SK-N-SH treated with all-trans-retinoic acid at 6 μM for 48 hours (cell line): ENCODE measurements at regions not wholly inside any gene's neighbourhood (a gene's known extent, or its start where the extent isn't known, plus 50 kb on each side); places are given as distances from the start of the nearest gene placed in this dataset.

Experiments used
- ATAC-seq: fragments of 200-7000 bp; cut with Tn5 transposase; 3 replicates; pipeline ENCODE4 v1.9.1; 2020; ENCODE audit warnings: mild to moderate bottlenecking, moderate library complexity
- ARNTL ChIP-seq: fragments of 450-650 bp; formaldehyde crosslinking; IDR thresholded peaks from 2 replicates; pipeline ENCODE4 v1.5.0; 2020; ENCODE audit warnings: low read depth, mild to moderate bottlenecking, moderate library complexity, borderline replicate concordance
- BACH2 ChIP-seq: fragments of 250-450 bp; sonication (Bioruptor Pico); IDR thresholded peaks from 2 replicates; pipeline ENCODE4 v1.9.0; 2021; ENCODE audit warnings: mild to moderate bottlenecking, borderline replicate concordance
- CREB5 ChIP-seq: fragments of 250-450 bp; sonication (Bioruptor Pico); IDR thresholded peaks from 2 replicates; pipeline ENCODE4 v1.5.1; 2020; ENCODE audit warnings: low read depth, mild to moderate bottlenecking, moderate library complexity
- CSDC2 ChIP-seq: fragments of 250-450 bp; sonication (Bioruptor Pico); IDR thresholded peaks from 2 replicates; pipeline ENCODE4 v1.5.0; 2020; ENCODE audit warnings: mild to moderate bottlenecking, moderate library complexity
- CSRNP3 ChIP-seq: fragments of 250-450 bp; sonication (Bioruptor Pico); IDR thresholded peaks from 2 replicates; pipeline ENCODE4 v1.5.1; 2021; ENCODE audit warnings: mild to moderate bottlenecking, moderate library complexity
- ESRRG ChIP-seq: fragments of 250-450 bp; sonication (Bioruptor Pico); IDR thresholded peaks from 2 replicates; pipeline ENCODE4 v1.6.1; 2021; ENCODE audit warnings: mild to moderate bottlenecking
- GLIS3 ChIP-seq: fragments of 250-450 bp; sonication (Bioruptor Pico); IDR thresholded peaks from 2 replicates; pipeline ENCODE4 v1.5.0; 2020; ENCODE audit warnings: mild to moderate bottlenecking, moderate library complexity
- ISL1 ChIP-seq: fragments of 250-450 bp; sonication (Bioruptor Pico); IDR thresholded peaks from 2 replicates; pipeline ENCODE4 v2.1.2; 2022; ENCODE audit warnings: mild to moderate bottlenecking, moderate library complexity
- OSR1 ChIP-seq: fragments of 250-450 bp; sonication (Bioruptor Pico); IDR thresholded peaks from 2 replicates; pipeline ENCODE4 v1.8.0; 2022; ENCODE audit warnings: moderate library complexity, mild to moderate bottlenecking, inconsistent platforms
- POU6F1 ChIP-seq: fragments of 250-450 bp; sonication (Bioruptor Pico); IDR thresholded peaks from 2 replicates; pipeline ENCODE4 v1.8.0; 2021; ENCODE audit warnings: low read depth, mild to moderate bottlenecking, moderate library complexity, borderline replicate concordance
- SNAI2 ChIP-seq: fragments of 250-450 bp; sonication (Bioruptor Pico); IDR thresholded peaks from 2 replicates; pipeline ENCODE4 v1.5.0; 2020; ENCODE audit warnings: mild to moderate bottlenecking, moderate library complexity
- TCF4 ChIP-seq: fragments of 250-450 bp; sonication (Bioruptor Pico); IDR thresholded peaks from 2 replicates; pipeline ENCODE4 v1.8.0; 2021; ENCODE audit warnings: mild to moderate bottlenecking, moderate library complexity, borderline replicate concordance
- TOX ChIP-seq: fragments of 250-450 bp; sonication (Bioruptor Pico); IDR thresholded peaks from 2 replicates; pipeline ENCODE4 v1.8.0; 2021; ENCODE audit warnings: mild to moderate bottlenecking, moderate library complexity, borderline replicate concordance
- TSHZ2 ChIP-seq: fragments of 250-450 bp; sonication (Bioruptor Pico); IDR thresholded peaks from 2 replicates; pipeline ENCODE4 v1.5.0; 2020; ENCODE audit warnings: mild to moderate bottlenecking, moderate library complexity
- ZC3H10 ChIP-seq: fragments of 250-450 bp; sonication (Bioruptor Pico); IDR thresholded peaks from 2 replicates; pipeline ENCODE4 v1.5.1; 2021; ENCODE audit warnings: mild to moderate bottlenecking, moderate library complexity
- ZFP3 ChIP-seq: fragments of 250-450 bp; sonication (Bioruptor Pico); IDR thresholded peaks from 2 replicates; pipeline ENCODE4 v1.5.0; 2020; ENCODE audit warnings: mild to moderate bottlenecking, moderate library complexity
- ZFP30 ChIP-seq: fragments of 450-650 bp; formaldehyde crosslinking; IDR thresholded peaks from 2 replicates; pipeline ENCODE4 v1.5.0; 2022; ENCODE audit warnings: mild to moderate bottlenecking, moderate library complexity
- ZNF565 ChIP-seq: fragments of 450-650 bp; formaldehyde crosslinking; conservative IDR thresholded peaks from 2 replicates; pipeline ENCODE4 v1.5.0; 2020; ENCODE audit warnings: low read depth, mild to moderate bottlenecking, moderate library complexity
- ZNF70 ChIP-seq: fragments of 450-650 bp; formaldehyde crosslinking; IDR thresholded peaks from 2 replicates; pipeline ENCODE4 v1.5.0; 2020; ENCODE audit warnings: mild to moderate bottlenecking, moderate library complexity
- ZNF8 ChIP-seq: fragments of 450-650 bp; formaldehyde crosslinking; IDR thresholded peaks from 2 replicates; pipeline ENCODE4 v1.5.0; 2020; ENCODE audit warnings: mild to moderate bottlenecking, moderate library complexity

- ATAC-seq: no peak
- TF ChIP-seq TSHZ2 (CRISPR knock-in tag): no peak
- TF ChIP-seq ZNF565: no peak
- TF ChIP-seq ISL1 (CRISPR knock-in tag): no peak
- TF ChIP-seq CSRNP3 (CRISPR knock-in tag): no peak
- TF ChIP-seq CSDC2 (CRISPR knock-in tag): no peak
- no peak for TF ChIP-seq ZNF8
- no peak for TF ChIP-seq POU6F1 (CRISPR knock-in tag)
- no peak for TF ChIP-seq SNAI2 (CRISPR knock-in tag)
- TF ChIP-seq ZC3H10 (CRISPR knock-in tag): no peak
- no peak for TF ChIP-seq CREB5 (CRISPR knock-in tag)
- TF ChIP-seq ZFP30: no peak
- TF ChIP-seq OSR1 (CRISPR knock-in tag): no peak
Measured at GRCh38 chr14:26938054-26938453, 340.2 kb upstream of the NOVA1 start.

DNA sequence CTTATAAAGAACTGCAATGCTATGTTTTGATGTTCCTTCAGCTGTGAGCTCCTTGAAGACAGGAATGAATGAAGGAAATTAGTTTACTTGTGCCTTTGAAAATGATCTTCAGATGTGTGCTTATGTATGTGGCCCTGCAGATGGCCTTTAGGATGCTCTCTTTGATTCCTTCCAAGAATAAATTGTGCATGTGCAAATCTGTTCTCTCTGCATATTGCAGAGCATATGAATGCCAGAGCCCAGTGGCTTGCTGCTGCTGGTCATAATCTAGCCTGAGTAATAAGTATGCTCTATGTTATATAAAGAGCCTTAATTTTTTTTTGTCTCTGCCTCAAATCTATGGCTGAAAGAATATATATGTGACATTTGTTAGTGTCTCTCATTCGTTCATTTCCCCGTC, 341.9 kb upstream of the NOVA1 start:
- TF ChIP-seq SNAI2 (CRISPR knock-in tag): no peak
- TF ChIP-seq, all 23 proteins: peak for 0
- ATAC-seq: no peak

DNA sequence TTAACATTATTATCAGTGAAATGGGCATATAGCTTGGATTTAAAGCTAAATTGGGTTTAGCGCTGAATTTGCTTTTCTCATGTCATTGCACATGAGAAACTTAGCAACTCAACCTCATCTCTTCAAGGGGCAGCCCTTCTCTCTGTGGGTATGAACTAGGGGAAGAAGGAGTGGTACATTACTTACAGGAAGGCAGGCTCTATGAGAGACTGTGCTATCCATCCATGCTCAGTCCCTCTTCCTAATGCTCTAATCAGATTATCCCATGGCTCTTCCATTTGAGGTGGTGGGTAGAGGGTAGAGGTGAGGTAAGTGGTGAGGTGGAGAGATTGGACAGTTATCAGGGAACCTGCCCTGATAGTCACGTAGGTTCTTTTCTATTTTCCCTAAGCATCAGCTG, 343.7 kb upstream of the NOVA1 start:
- no peak for ATAC-seq
- TF ChIP-seq ISL1 (CRISPR knock-in tag): no peak
- no peak for TF ChIP-seq TSHZ2 (CRISPR knock-in tag)
- TF ChIP-seq BACH2 (CRISPR knock-in tag): no peak
- TF ChIP-seq CSDC2 (CRISPR knock-in tag): no peak
- no peak for TF ChIP-seq GLIS3
- TF ChIP-seq CREB5 (CRISPR knock-in tag): no peak
- TF ChIP-seq ZNF8: no peak
- TF ChIP-seq TCF4 (CRISPR knock-in tag): no peak
- TF ChIP-seq TOX (CRISPR knock-in tag): no peak
- TF ChIP-seq ZNF565: no peak
- TF ChIP-seq ARNTL (CRISPR knock-in tag): no peak
- no peak for TF ChIP-seq ZFP3 (CRISPR knock-in tag)
- TF ChIP-seq ZFP30: no peak
- no peak for TF ChIP-seq OSR1 (CRISPR knock-in tag)
- no peak for TF ChIP-seq ESRRG
- TF ChIP-seq POU6F1 (CRISPR knock-in tag): no peak
- TF ChIP-seq ZNF70: no peak
- no peak for TF ChIP-seq CSRNP3 (CRISPR knock-in tag)
- TF ChIP-seq SNAI2 (CRISPR knock-in tag): no peak
